NCI-H2029 (cell line): ENCODE measurements at regions not wholly inside any gene's neighbourhood (a gene's known extent, or its start where the extent isn't known, plus 50 kb on each side); places are given as distances from the start of the nearest gene placed in this dataset.
"Not testable (repeated sequence)": the region's sequence is repeated elsewhere in the genome, so short reads cannot be mapped to it uniquely, and the experiment has no call there.

Experiments
- DNase-seq: peaks from one replicate; lab custom pipeline; 2025; lab: John Stamatoyannopoulos, UW

GRCh38 chr4:12360391-12360790 lies 931.7 kb upstream of the HS3ST1 start:
- DNase-seq = no peak

- DNase-seq = no peak
These were observed 930.7 kb upstream of the HS3ST1 start for GRCh38 chr4:12359420-12359819.

GRCh38 chr4:12333083-12333482 lies 904.4 kb upstream of the HS3ST1 start:
- not testable (repeated sequence) for DNase-seq

- DNase-seq = no peak
These were observed 896.3 kb upstream of the HS3ST1 start for GRCh38 chr4:12324965-12325364.

GRCh38 chr4:12319765-12320164 lies 891.1 kb upstream of the HS3ST1 start:
- no peak for DNase-seq

- no peak for DNase-seq
These were observed 876.2 kb upstream of the HS3ST1 start for GRCh38 chr4:12304905-12305304.

- DNase-seq = no peak
These were observed 867.7 kb upstream of the HS3ST1 start for GRCh38 chr4:12296366-12296765.

GRCh38 chr4:12293906-12294525 lies 865.3 kb upstream of the HS3ST1 start:
- DNase-seq = peak; percentile 0

- no peak for DNase-seq
These were observed 857.7 kb upstream of the HS3ST1 start for GRCh38 chr4:12286351-12286750.

GRCh38 chr4:12270546-12270945 lies 841.9 kb upstream of the HS3ST1 start:
- DNase-seq = no peak

- no peak for DNase-seq
These were observed 836.9 kb upstream of the HS3ST1 start for GRCh38 chr4:12265554-12265953.

GRCh38 chr4:12260453-12260852 lies 831.8 kb upstream of the HS3ST1 start:
- no peak for DNase-seq

- DNase-seq = no peak
These were observed 816.3 kb upstream of the HS3ST1 start for GRCh38 chr4:12244973-12245372.

- no peak for DNase-seq
These were observed 813.7 kb upstream of the HS3ST1 start for GRCh38 chr4:12242354-12242753.

GRCh38 chr4:12239897-12240636 lies 811.4 kb upstream of the HS3ST1 start:
- no peak for DNase-seq

- no peak for DNase-seq
These were observed 802.4 kb upstream of the HS3ST1 start for GRCh38 chr4:12231098-12231497.

- no peak for DNase-seq
These were observed 792.3 kb upstream of the HS3ST1 start for GRCh38 chr4:12221031-12221430.

- DNase-seq = no peak
These were observed 782.9 kb upstream of the HS3ST1 start for GRCh38 chr4:12211636-12212035.

- DNase-seq = no peak
These were observed 778.7 kb upstream of the HS3ST1 start for GRCh38 chr4:12207396-12207795.

- no peak for DNase-seq
These were observed 777.4 kb upstream of the HS3ST1 start for GRCh38 chr4:12206091-12206490.

- DNase-seq = no peak
These were observed 775.3 kb upstream of the HS3ST1 start for GRCh38 chr4:12203945-12204344.

- DNase-seq = no peak
These were observed 771.5 kb upstream of the HS3ST1 start for GRCh38 chr4:12200226-12200625.

- DNase-seq = no peak
These were observed 757.8 kb upstream of the HS3ST1 start for GRCh38 chr4:12186526-12186925.
